Caco-2 (cell line): ENCODE measurements at regions not wholly inside any gene's neighbourhood (a gene's known extent, or its start where the extent isn't known, plus 50 kb on each side); places are given as distances from the start of the nearest gene placed in this dataset.

Experiments used
- BruUV-seq: library from RNA; stranded (reverse); fragments of 400-500 nt; replicated peaks from 2 replicates; lab custom pipeline; 2021; lab: Mats Ljungman, UMichigan
- CTCF ChIA-PET: fragments of 300-600 bp; sonication (Branson Sonifier 250); formaldehyde crosslinking; loops from one replicate; lab custom pipeline; 2022; ENCODE audit warnings: antibody characterized with exemption; lab: Charles Lee
- POLR2A ChIA-PET: fragments of 300-600 bp; sonication (Branson Sonifier 250); formaldehyde crosslinking; loops from one replicate; lab custom pipeline; 2022; ENCODE audit warnings: antibody characterized with exemption; lab: Charles Lee
- DNase-seq, 2 experiments: peaks; one replicate each; pipeline versions ENCODE4 v3.0.0 to v3.0.0-alpha.2; 2020 to 2022
- H3K27me3 ChIP-seq: replicated peaks from 2 replicates; pipeline ENCODE4 v1.6.0; 2011; ENCODE audit warnings: low read length; ENCODE audit not compliant: control insufficient read depth, insufficient read depth
- H3K36me3 ChIP-seq: 2 replicates; pipeline ENCODE4 v1.5.1; 2011; ENCODE audit warnings: low read length; ENCODE audit not compliant: control insufficient read depth, insufficient read depth
- H3K4me1 ChIP-seq: fragments of 250-450 bp; sonication (Bioruptor Pico); 2 replicates; pipeline ENCODE4 v1.5.1; 2020; ENCODE audit warnings: mild to moderate bottlenecking
- H3K4me3 ChIP-seq: 2 replicates; pipeline ENCODE4 v1.5.1; 2011; ENCODE audit warnings: low read depth, mild to moderate bottlenecking, control low read depth, low read length
- H3K9me3 ChIP-seq: fragments of 250-450 bp; sonication (Bioruptor Pico); 2 replicates; pipeline ENCODE4 v1.5.1; 2020; ENCODE audit warnings: mild to moderate bottlenecking, moderate library complexity
- H3K27ac Mint-ChIP-seq: one replicate; pipeline ENCODE4 v1.8.0; 2022; ENCODE audit warnings: mixed read lengths; ENCODE audit not compliant: unreplicated experiment
- H3K27me3 Mint-ChIP-seq: one replicate; pipeline ENCODE4 v1.8.0; 2022; ENCODE audit warnings: mixed read lengths; ENCODE audit not compliant: insufficient read depth, unreplicated experiment
- H3K36me3 Mint-ChIP-seq: one replicate; pipeline ENCODE4 v1.8.0; 2022; ENCODE audit warnings: mild to moderate bottlenecking, mixed read lengths; ENCODE audit not compliant: insufficient read depth, unreplicated experiment
- H3K4me1 Mint-ChIP-seq: one replicate; pipeline ENCODE4 v1.8.0; 2022; ENCODE audit warnings: low read depth, mixed read lengths; ENCODE audit not compliant: unreplicated experiment
- H3K4me3 Mint-ChIP-seq: one replicate; pipeline ENCODE4 v1.8.0; 2022; ENCODE audit warnings: mild to moderate bottlenecking, moderate library complexity, mixed read lengths; ENCODE audit not compliant: unreplicated experiment
- H3K9me3 Mint-ChIP-seq: one replicate; pipeline ENCODE4 v1.8.0; 2022; ENCODE audit warnings: mixed read lengths; ENCODE audit not compliant: unreplicated experiment
- intact Hi-C: fragments of 100-400 bp; cut with micrococcal nuclease; formaldehyde crosslinking; loops from one replicate; pipeline ENCODE4 v1.10.0; 2022; ENCODE audit not compliant: unreplicated experiment
- TF ChIP-seq, protein P1 (sequence below), 2 experiments: fragments of 200-600 bp in 1 of 2; IDR thresholded peaks; 1 replicate in 1 of 2; 2 replicates in 1 of 2; pipeline versions ENCODE4 v1.5.1 to v1.8.0; 2011 to 2022; ENCODE audit warnings: antibody characterized with exemption in 1 of 2, control low read depth in 1 of 2, inconsistent platforms in 1 of 2, low read depth in 1 of 2, low read length in 1 of 2, mild to moderate bottlenecking in 1 of 2, moderate library complexity in 1 of 2; ENCODE audit not compliant: insufficient read depth in 1 of 2, severe bottlenecking in 1 of 2, unreplicated experiment in 1 of 2

DNA sequence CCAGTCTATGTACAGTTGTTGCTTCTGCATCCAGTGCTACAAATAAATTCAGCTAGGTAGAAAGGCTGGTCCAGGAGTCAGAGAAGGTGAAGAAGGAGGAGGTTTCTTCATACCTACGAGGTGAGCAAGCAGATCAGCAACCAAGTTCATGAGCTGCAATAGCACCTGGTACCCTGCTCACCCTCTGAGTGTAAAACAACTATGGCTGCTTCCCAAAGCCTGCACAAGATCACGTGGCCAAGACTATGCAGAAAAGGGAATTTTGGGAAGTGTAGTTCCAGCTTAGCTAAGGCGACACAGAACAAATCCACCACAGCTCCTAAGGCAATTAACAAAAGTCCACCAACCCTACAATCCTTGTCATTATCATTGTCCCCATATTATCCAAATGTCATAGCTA is 95.9 kb upstream of the AUTS2 start:
- Mint-ChIP-seq H3K4me1 (no peaks in the 10 kb centered on the region), H3K4me3 (no peak overlapping the region), H3K27ac (no peak overlapping the region), H3K9me3 (peaks cover 26% of the 10 kb centered on the region), H3K27me3 (no peaks in the 10 kb centered on the region), H3K36me3 (no peaks in the 10 kb centered on the region)
- intact Hi-C loops: no loop called here
- TF ChIP-seq, protein P1, sequence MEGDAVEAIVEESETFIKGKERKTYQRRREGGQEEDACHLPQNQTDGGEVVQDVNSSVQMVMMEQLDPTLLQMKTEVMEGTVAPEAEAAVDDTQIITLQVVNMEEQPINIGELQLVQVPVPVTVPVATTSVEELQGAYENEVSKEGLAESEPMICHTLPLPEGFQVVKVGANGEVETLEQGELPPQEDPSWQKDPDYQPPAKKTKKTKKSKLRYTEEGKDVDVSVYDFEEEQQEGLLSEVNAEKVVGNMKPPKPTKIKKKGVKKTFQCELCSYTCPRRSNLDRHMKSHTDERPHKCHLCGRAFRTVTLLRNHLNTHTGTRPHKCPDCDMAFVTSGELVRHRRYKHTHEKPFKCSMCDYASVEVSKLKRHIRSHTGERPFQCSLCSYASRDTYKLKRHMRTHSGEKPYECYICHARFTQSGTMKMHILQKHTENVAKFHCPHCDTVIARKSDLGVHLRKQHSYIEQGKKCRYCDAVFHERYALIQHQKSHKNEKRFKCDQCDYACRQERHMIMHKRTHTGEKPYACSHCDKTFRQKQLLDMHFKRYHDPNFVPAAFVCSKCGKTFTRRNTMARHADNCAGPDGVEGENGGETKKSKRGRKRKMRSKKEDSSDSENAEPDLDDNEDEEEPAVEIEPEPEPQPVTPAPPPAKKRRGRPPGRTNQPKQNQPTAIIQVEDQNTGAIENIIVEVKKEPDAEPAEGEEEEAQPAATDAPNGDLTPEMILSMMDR (IDR thresholded peaks at IDR 0.05; ENCODE audit: insufficient read depth in 1 of 2, low read depth in 1 of 2, low read length in 1 of 2, severe bottlenecking in 1 of 2, unreplicated experiment in 1 of 2): no peak
- DNase-seq: no peak
- H3K9me3 ChIP-seq: no peaks in the 10 kb centered on the region
- BruUV-seq: no TSS peak
- ChIA-PET POLR2A (no interaction called here), CTCF (no interaction called here)
- H3K4me1 ChIP-seq: no peaks in the 10 kb centered on the region
- H3K27me3 ChIP-seq: no peaks in the 10 kb centered on the region
- no peak overlapping the region for H3K4me3 ChIP-seq
- no peaks in the 10 kb centered on the region for H3K36me3 ChIP-seq

DNA sequence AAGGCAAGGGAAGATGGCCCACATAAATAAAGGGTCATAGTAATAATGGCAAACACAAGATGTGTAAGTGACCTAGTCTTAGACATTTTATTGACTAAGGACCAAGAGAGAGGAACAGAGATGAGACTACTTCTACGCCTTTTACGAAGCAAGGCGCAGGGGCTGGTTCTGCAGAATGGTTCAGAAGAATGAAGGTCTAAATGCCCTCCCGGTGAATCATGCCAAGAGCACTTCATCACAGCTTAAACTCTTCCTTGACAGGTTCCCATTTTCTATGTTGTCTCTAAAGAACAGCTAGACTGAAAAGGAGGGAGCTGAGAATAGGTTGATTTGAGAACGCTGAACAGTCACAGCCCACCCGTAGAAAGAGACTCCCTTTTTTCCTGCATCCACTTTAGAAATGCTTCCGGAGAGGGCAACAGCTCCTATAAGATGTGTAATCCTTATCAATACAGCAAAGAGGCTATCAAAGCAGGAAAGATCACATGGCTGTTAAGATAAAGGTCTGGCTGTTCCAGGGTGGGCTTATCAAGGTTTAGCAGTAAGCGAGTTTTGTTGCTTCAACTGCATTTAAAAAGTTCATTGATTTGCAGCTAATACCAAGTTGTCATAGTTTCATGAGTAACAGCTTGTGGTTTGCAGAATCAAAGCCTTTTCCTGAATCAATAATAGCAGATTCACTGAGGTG is 93.4 kb upstream of the AUTS2 start:
- Mint-ChIP-seq H3K27ac (no peak overlapping the region), H3K27me3 (no peaks in the 10 kb centered on the region), H3K36me3 (no peaks in the 10 kb centered on the region), H3K4me1 (no peaks in the 10 kb centered on the region), H3K4me3 (no peak overlapping the region), H3K9me3 (peaks cover 3% of the 10 kb centered on the region)
- Histone ChIP-seq H3K9me3 (no peaks in the 10 kb centered on the region), H3K4me3 (no peak overlapping the region), H3K36me3 (no peaks in the 10 kb centered on the region), H3K4me1 (no peaks in the 10 kb centered on the region), H3K27me3 (no peaks in the 10 kb centered on the region)
- ChIA-PET CTCF (no interaction called here), POLR2A (no interaction called here)
- BruUV-seq: no TSS peak
- intact Hi-C loops: no loop called here
- TF ChIP-seq, protein P1 (IDR thresholded peaks at IDR 0.05; ENCODE audit: insufficient read depth in 1 of 2, low read depth in 1 of 2, low read length in 1 of 2, severe bottlenecking in 1 of 2, unreplicated experiment in 1 of 2): no peak
- DNase-seq: no peak

DNA sequence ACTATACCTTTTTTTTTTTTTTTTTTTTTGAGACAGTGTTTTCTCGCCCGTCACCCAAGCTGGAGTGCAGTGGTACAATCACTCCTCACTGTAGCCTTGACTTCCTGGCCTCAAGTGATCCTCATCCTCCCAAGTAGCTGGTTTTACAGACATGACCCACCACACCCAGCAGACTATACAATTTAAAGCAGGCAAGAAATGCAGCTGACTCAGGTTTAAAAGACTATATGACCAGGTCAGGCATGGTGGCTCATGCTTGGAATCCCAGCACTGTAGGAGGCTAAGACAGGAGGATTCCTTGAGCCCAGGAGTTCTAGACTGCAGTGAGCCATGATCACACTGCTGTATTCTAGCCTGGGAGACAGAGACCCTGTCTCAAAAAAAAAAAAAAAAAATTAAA is 89.5 kb upstream of the AUTS2 start:
- H3K9me3 Mint-ChIP-seq: no peaks in the 10 kb centered on the region
- Histone ChIP-seq H3K27me3 (no peaks in the 10 kb centered on the region), H3K4me3 (no peak overlapping the region), H3K4me1 (no peaks in the 10 kb centered on the region), H3K36me3 (no peaks in the 10 kb centered on the region), H3K9me3 (no peaks in the 10 kb centered on the region)
- no peak overlapping the region for H3K27ac Mint-ChIP-seq
- intact Hi-C loops: no loop called here
- H3K27me3 Mint-ChIP-seq: no peaks in the 10 kb centered on the region
- H3K4me3 Mint-ChIP-seq: no peak overlapping the region
- no peak for DNase-seq
- BruUV-seq: no TSS peak
- POLR2A ChIA-PET: no interaction called here
- no peaks in the 10 kb centered on the region for H3K4me1 Mint-ChIP-seq
- TF ChIP-seq, protein P1 (IDR thresholded peaks at IDR 0.05; ENCODE audit: insufficient read depth in 1 of 2, low read depth in 1 of 2, low read length in 1 of 2, severe bottlenecking in 1 of 2, unreplicated experiment in 1 of 2): no peak
- H3K36me3 Mint-ChIP-seq: no peaks in the 10 kb centered on the region
- CTCF ChIA-PET: no interaction called here
